ENCODE measurements at regions not wholly inside any gene's neighbourhood (a gene's known extent, or its start where the extent isn't known, plus 50 kb on each side); places are given as distances from the start of the nearest gene placed in this dataset.

DNA sequence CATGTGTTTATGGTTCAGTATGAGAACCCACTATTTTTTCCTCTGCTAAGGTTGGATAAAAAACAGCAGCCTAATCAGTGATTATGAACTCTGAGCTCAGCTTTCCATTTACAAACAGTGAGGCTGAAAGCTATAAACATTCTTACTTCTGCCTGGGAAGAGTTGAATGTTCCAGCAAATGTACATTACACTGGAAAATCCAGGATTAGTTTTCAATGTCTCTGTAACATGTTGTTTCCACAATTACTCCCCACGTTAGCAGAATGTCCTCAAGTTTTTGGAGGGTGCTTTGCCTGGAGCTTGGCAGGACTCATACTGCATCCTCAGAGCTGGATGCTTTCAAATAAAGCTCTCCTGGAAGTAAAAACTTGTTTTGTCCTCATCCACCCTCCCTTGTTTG is 150.4 kb downstream of the POSTN start:
- no peak overlapping the region for H3K4me3 ChIP-seq (ENCODE audit: low read length)
- TF ChIP-seq ZNF274 (IDR thresholded peaks at IDR 0.05; ENCODE audit: low read depth, low read length): no peak

DNA sequence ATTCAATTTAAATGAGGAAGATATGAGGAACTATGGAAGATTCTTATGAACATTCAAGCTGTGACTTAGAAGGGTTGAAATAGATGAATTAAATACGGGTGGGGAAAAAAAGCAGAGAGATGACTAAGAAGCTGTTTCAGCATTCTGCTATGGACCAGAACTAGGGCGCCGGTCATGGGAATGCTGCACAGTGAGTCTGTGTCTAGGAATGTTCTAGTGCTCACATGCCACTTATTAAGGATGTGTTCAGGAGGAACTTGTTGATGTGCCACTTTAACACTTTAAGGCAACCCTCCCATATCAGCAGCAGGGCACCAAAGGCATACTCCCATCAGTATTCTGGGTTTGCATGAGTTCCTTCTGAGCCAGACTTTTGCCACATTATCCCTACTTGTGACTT is 152.1 kb downstream of the POSTN start:
- no peak overlapping the region for H3K4me3 ChIP-seq (ENCODE audit: low read length)
- TF ChIP-seq ZNF274 (IDR thresholded peaks at IDR 0.05; ENCODE audit: low read depth, low read length): no peak

DNA sequence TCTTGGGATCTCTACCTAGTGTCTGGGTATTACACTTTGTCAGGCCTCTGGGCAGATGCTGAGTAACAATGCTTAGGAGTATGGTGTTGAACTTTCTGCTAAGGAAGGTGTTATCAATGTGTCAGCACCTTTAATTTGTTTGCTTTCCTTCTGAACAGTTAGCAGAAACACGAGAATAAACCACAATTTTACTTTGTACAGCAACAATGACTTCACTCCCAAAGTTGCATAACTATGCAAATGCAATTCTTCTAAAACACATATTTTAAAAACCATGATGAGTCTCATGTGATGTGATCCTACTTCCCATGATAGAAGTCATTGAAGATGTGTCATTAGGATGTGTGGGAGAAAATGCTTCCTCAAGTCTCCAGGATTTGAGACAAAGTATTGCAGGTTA is 155.0 kb downstream of the POSTN start:
- no peak for TF ChIP-seq ZNF274 (IDR thresholded peaks at IDR 0.05; ENCODE audit: low read depth, low read length)

DNA sequence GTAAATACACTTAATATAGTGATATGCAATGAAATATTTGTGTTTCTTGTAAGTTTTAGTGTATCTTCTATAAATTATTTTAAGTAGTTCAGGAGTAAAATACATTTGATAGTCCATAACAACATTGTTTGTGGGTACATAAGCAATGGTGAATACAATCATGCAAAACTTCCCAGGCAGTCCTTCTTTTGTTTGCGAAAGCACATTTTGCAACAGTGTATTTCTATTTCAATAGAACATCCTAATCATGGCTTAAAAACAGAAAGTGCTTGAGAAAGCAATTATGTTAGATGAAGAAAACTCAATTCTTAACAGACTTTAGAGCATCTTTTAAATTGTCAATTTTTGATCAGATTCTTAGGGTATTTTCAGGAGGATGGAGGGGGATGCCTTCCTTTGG is 155.6 kb downstream of the POSTN start:
- H3K4me3 ChIP-seq (ENCODE audit: low read length): no peak overlapping the region
- no peak for TF ChIP-seq ZNF274 (IDR thresholded peaks at IDR 0.05; ENCODE audit: low read depth, low read length)

More for the DNA sequence above, 155.0 kb downstream of the POSTN start:
- H3K4me3 ChIP-seq (ENCODE audit: low read length): no peak overlapping the region

DNA sequence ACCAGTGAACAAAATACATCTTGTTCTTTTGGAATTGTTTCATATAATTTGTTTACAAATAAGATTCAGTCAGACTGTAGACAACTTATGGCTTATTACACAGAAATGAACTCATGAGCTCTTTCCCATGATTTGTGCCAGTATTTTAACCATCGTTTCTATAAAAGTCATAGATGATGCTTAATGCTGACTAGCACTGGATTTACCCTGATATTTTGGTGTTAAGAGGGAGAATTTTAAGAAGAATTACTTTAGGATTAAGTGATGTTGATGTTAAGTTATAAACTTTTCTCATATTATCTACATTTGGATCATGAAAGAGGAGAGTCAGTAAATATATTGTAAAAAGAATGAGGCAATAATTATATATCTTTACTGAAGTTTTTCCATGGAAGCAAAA is 162.7 kb downstream of the POSTN start:
- TF ChIP-seq ZNF274 (IDR thresholded peaks at IDR 0.05; ENCODE audit: low read depth, low read length): no peak
- H3K4me3 ChIP-seq (ENCODE audit: low read length): no peak overlapping the region

DNA sequence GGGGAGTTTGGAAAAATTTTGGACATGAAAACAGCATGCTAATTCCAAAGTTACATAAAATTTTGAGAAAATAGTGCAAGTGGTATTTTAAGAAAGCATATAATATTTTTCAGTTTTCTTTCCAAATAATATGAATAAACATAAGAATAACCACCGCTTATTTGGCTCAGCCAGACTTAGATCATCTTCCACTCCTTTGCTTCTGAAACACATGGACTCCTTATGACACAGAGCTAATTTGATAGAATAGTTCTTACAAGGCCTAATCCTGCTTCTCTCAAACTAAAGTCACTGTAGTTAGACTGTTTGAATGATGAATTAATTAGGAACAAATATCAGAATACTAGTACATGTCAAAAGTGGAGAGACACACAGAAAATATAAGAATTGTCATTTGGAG is 165.5 kb downstream of the POSTN start:
- no peak overlapping the region for H3K4me3 ChIP-seq (ENCODE audit: low read length)
- TF ChIP-seq ZNF274 (IDR thresholded peaks at IDR 0.05; ENCODE audit: low read depth, low read length): no peak

DNA sequence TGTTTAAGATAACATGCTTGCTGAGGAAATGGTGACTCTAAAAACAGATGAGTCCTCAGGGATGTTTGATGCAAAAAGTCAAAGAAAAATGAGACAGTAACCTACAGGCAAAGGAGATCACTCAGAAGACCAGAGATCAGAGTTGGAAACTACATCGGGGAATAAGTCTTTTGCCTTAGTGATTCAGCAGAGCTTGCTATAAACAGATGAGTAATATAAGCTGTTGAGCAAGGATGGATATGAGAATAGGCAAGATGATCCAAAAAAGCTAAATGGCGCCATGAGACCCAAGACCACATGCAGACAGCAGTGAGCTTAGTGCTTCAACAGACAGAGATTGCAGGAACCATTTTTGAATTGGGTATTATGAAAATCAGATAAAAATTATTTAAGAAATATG is 168.6 kb downstream of the POSTN start:
- no peak overlapping the region for H3K4me3 ChIP-seq (ENCODE audit: low read length)
- TF ChIP-seq ZNF274 (IDR thresholded peaks at IDR 0.05; ENCODE audit: low read depth, low read length): no peak

DNA sequence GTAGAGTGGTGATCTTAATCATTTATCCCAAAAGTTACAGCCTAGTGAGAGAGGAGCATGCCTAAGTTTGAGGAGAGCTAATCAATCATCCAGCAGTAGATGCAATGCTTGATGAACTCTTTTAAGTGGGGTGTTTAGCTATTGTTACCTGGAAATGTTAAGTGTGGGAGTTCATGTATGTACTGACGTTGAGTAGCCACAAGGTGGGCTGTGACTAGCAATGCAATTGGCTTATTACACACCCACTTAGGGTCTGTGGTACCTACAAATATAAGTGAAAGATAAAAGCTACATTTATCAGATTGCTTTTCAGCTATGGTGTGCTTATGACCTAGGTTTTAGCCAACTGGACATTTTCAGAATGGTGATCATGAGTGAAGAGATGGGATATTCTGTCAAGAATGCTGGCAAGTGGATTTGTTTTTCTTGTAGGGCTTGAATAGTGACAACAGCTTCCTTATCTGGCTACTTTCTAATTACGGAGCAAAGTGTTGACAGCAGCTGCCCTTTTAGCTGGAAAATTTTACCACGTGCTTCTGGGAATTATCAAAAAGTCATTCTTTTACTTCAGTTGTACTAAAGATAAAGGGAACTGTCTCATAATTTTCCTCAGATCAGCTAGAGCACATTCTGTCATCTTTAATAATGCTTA is 170.6 kb downstream of the POSTN start:
- no peak for TF ChIP-seq ZNF274 (IDR thresholded peaks at IDR 0.05; ENCODE audit: low read depth, low read length)
- no peak overlapping the region for H3K4me3 ChIP-seq (ENCODE audit: low read length)

DNA sequence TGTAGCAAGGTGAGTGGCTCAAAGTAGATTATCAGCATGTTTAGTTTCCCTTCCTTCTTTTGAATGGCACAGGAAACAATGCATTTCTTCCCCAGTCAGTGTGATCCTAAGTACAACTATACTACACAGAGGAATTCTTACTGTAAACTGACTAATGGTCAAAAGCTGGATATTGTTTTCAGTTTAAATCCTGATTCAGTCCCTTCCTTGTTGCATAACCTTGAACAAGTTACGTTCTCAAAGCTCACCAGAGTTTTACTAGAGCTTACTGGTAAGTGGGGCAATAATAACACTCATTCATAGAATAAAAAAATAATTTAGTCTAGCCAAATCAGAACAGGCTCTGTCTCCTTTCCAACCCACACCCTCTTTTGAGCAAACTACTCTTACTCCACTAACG is 180.1 kb downstream of the POSTN start:
- H3K4me3 ChIP-seq (ENCODE audit: low read length): no peak overlapping the region
- no peak for TF ChIP-seq ZNF274 (IDR thresholded peaks at IDR 0.05; ENCODE audit: low read depth, low read length)

DNA sequence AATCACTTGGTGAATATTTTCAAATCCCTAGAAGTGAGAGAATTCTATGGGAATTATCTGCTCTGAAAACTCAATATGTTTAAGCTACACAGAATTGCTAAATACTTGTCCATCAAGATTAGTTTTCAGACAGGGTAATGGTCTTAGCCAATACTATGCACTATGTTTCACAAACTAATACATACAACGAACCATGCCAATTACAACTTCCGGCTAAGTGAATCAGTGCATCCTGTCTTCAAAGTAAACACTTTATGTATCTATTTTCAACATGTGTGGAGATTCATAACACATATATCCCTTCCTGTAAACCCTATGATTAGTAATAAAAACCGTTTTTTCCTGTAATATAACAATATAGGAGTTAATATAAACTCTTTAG is 181.5 kb downstream of the POSTN start:
- no peak overlapping the region for H3K4me3 ChIP-seq (ENCODE audit: low read length)
- TF ChIP-seq ZNF274 (IDR thresholded peaks at IDR 0.05; ENCODE audit: low read depth, low read length): no peak

DNA sequence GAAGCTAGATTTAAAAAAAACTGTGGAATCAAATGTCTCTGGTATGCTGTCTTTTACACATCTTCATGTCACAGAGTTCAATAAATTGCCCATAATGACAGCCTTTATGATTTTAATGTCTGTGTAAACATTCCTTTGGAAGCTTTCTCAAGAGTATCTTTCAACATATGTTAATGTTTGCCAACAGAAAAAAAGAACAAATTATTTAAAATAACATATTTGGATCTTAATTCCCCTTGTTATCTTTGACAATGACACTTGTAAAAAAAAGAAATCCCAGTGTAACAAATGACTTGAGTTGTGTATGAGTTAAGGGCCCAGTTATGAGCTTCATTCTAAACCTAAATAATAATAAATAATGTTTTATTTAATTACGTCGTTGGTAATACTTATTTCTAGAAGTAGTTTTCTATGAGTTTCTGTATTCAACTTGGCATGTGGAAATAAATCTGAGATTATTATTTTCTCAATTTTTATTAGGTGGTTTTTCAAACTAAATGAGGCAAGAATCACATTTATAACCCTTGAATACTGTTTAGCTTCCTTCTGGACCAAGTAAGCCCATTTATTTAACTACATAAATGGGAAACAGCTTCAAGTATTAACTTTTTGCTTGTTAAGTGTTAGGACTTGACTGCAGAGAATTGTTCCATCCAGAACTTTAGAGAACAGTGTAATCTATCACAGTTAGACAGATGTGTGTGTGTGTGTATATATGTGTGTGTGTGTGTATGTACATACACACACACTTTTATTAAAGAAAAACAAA is 182.1 kb downstream of the POSTN start:
- H3K4me3 ChIP-seq (ENCODE audit: low read length): no peak overlapping the region
- no peak for TF ChIP-seq ZNF274 (IDR thresholded peaks at IDR 0.05; ENCODE audit: low read depth, low read length)

DNA sequence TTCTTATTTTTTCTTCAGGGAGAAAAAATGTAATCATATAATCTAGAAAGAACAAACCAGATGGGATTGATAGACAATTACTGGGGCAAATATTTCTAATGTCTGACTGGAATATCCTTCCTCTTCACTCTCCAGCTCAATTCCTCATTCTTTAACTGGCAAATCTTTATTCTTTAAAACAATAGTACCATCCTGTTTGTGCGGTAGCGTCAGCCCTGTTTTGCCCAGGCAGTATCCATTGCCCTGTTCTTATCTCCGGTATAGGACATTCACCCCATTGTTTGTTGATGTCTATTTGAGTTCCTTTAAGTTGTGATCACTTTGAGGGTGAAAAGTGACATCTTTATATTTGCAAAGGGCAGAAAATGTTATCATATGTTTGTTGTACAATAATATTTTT is 185.4 kb downstream of the POSTN start:
- TF ChIP-seq ZNF274 (IDR thresholded peaks at IDR 0.05; ENCODE audit: low read depth, low read length): no peak
- no peak overlapping the region for H3K4me3 ChIP-seq (ENCODE audit: low read length)

DNA sequence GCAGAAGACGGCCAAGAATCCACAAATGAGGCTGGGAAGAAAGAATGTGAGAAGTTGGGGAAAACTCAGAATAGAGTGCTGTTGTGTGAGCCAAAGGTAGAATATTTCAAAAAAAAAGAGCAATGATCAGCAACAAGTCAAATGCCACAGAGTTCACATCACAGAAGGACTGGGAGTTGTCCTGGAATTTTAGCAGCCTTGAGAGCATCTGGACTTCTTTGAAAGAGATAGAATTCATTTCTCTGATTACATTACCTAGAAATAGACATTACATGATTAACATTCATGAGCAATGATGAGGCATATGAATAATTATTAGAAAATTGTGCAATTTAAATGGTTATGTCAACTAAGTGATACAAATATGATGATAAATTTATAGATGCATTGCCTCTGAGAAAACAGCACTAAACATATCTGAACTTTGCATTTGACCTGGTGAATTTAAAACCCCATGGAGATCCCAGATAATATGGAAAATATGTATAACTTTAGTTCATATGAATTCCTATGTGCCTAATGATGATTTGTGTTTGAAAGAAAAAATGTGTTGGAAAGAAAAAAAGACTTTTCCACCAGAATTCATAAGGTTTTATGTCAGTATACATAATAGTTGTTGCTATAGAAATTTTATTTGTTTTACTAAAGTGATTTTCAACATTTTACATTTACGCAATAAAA is 186.2 kb downstream of the POSTN start:
- no peak for TF ChIP-seq ZNF274 (IDR thresholded peaks at IDR 0.05; ENCODE audit: low read depth, low read length)
- H3K4me3 ChIP-seq (ENCODE audit: low read length): no peak overlapping the region

DNA sequence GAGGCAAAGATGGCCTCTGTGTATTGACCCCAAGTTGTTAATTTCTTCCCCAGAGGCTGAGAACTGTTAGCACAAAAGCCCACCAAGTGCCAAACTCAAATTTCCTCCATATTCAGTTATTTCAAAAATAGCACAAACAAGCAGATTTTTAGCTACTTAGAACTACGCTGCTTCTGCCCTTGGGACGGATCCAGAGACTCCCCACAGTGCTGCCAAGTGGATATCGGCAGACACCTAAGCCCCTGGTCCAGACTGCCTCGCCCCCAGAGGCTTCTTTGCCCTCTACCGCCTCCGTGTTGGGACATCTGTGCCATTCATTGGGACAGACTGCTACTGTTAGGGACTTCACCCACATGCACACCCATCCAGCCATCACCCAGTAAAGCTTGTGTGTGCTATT is 188.3 kb downstream of the POSTN start:
- TF ChIP-seq ZNF274 (IDR thresholded peaks at IDR 0.05; ENCODE audit: low read depth, low read length): no peak
- no peak overlapping the region for H3K4me3 ChIP-seq (ENCODE audit: low read length)

DNA sequence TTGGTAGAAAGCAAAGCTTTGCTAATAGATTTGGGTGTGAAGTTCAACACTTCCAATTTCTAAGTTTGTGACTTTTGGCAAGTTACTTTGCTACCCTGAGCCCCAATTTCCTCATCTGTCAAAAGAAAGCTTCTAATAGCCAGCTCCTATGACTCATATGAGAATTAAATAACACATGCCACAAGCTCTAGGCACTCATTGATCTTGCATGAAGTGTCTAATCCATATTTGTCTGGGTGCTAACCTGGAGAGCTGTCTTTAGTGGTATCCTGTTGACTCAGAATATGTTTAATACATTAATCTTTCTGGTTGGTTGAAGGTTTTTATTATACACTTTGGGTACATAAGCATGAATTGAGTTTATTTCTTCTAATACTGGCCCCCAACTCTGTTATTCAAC is 188.8 kb downstream of the POSTN start:
- no peak overlapping the region for H3K4me3 ChIP-seq (ENCODE audit: low read length)
- TF ChIP-seq ZNF274 (IDR thresholded peaks at IDR 0.05; ENCODE audit: low read depth, low read length): no peak

Data from GM08714 (cell line).